Umbilical cord (tissue), 1 donor: ENCODE measurements at regions not wholly inside any gene's neighbourhood (a gene's known extent, or its start where the extent isn't known, plus 50 kb on each side); places are given as distances from the start of the nearest gene placed in this dataset.

Source experiments
- DNase-seq: peaks from one replicate; pipeline ENCODE4 v3.0.0-alpha.2; 2015; ENCODE audit warnings: low spot score

GRCh38 chr18:29588446-29589100, 1411.6 kb upstream of the CDH2 start:
- no peak for DNase-seq

DNA sequence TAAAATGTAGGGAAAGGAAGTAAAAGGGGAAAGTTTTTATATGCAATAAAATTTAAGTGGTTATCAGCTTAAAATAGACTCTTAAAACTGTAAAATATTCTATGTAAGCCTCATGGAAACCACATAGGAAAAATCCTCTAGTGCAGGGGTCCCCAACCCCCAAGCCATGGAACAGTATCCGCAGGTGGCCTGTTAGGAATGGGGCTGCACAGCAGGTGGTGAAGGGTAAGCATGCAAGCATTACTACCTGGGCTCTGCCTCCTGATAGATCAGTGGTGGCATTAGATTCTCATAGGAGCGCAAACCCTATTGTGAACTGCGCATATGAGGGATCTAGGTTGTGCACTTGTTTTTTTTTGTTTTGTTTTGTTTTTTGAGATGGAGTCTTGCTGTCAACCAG, 1409.3 kb upstream of the CDH2 start:
- DNase-seq: no peak

DNA sequence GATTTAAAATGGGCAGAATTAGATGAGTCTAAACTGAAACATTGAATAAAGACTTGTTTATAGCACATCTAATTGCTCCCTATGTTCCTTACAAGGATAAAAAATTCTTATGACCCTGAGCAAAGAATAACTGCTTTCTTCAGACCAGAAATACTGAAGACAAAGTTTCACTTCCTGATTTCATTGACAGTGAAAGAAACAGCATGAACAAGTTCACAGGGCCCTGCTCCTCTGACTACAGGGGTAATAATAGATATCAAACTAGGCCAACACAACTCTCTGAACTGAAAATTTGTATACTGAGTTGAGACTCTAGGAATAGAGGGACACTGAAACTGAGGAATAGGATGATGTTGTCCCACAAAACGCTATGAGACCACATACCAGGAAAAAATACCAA, 1383.3 kb upstream of the CDH2 start:
- no peak for DNase-seq

GRCh38 chr18:29556070-29556469, 1379.1 kb upstream of the CDH2 start:
- DNase-seq: no peak

GRCh38 chr18:29549759-29550158, 1372.8 kb upstream of the CDH2 start:
- DNase-seq: no peak

- DNase-seq: no peak
Measured at GRCh38 chr18:29547626-29548025, 1370.7 kb upstream of the CDH2 start.

- no peak for DNase-seq
Measured at GRCh38 chr18:29540548-29540947, 1363.6 kb upstream of the CDH2 start.

DNA sequence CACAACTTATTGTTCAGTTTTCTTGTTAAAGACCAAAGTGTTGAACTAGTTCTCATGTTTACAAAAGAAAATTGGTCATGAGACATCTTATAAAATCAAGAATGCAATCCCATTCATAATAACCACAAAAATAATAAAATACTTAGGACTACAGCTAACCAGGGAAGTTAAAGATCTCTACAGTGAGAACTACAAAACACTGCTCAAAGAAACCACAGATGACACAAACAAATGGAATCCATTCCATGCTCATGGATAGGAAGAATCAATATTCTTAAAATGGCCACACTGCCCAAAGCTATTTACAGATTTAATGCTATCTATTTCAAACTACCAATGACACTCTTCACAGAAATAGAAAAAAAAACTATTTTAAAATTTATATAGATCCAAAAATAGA, 1354.8 kb upstream of the CDH2 start:
- no peak for DNase-seq

DNA sequence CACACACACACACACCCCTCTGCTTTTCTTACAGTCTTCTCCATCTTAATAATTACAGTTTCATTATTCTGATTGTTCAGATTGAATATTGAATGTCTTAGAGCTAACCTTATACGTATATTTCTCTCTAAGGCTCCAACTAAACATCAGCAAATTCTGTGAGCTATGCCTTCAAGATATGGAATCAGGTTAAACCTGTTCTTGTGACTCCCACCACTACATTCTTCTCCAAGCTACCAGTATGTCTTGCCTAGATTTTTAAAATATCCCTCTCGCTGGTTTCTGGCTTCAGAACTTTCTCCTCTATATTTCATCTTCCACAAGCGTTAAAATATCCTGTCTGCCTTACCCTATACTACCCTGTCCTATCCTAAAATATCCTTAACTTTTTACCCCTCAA, 1346.4 kb upstream of the CDH2 start:
- peak; percentile 46 for DNase-seq

DNA sequence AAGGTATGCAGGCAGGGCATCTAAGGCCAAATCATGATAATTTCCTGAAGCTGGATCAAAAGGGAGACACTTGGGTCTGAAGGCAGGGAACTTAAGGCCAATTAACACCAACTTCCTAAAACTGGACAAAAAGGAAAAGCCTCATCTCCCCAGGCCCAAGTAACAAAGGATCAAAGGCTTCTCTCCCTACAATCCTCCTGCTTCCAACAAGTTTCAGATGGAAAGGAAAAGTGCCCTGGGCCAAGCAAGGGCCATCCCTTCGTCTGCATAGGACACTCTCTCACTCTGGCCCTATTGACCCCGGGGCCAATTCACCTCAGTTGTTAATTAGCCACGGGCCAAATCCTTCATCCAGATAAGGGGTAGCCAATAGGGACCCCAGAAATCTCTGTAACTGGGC, 1335.8 kb upstream of the CDH2 start:
- DNase-seq: no peak

DNA sequence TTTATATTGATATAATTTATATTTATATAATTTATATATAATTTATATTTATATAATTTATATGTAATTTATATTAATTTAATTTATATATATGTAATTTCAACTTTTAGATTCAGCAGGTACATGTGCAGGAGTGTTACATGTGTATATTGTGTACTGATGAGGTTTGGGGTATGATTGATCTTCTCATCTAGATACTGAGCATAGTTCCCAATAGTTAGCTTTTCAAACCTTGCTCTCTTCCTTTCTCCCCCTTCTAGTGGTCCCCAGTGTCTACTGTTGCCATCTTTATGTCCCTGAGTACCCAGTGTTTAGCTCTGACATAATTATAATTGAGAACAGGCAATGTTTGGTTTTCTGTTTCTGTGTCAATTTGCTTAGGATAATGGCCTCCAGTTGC, 1335.3 kb upstream of the CDH2 start:
- no peak for DNase-seq

DNA sequence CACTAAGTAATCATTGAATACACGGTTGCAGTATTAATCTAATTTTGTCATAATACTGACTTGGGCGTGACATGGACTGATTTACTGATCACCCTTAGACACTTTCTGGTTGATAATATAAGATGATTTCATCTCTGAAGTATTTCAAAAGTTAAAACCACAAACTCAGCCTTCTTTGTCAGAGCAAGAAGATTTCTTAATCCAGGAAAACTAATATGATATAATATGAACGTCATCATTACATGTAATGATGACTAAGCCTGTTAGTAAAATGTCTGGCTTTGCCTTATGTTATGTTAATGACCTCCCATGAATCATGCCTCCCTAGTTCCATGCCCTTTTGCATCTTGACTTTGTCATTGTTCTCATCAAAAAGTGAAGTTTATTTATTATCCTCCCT, 1325.0 kb upstream of the CDH2 start:
- no peak for DNase-seq

DNA sequence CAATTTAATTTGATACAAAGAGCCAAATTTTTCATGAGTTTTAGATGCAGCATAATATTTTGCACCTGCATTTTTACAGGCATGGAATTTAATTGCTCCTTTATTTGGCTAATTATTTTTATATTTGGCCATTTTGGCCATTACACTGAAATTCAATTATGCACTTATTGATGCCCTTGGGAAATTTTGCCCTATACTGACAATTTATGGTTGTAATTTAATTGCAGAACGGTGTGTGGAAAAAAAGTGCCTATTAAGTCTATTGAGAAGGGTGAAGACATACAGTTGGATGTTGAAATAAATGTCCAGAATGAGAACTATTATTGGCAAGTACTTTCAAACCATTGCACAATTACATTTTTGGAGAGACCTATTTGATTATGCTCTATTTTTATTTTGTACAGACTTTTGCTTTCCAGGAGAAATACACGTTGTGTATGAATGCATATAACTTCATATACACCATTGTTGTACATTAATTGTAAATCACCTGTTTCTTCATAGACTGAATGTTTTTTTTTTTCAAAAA, 1319.3 kb upstream of the CDH2 start:
- no peak for DNase-seq

DNA sequence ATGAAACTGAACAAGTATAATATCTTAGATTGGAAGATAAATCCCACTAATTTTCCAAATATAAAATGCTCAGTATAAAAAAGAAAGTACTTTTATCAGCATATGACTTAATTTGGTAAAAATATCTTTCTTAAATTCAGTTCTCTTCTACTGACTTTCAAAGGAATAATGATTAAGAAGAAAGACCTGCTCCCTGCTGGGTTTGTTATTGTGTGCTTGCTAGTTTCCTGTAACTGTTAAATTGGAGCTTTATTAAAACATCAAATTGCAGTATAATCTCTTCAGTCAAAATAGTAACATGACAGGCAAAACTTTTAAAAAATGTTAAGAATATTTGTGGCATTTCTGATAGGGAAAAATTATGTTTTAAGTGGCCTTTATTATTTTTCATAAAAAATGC, 1317.4 kb upstream of the CDH2 start:
- no peak for DNase-seq

DNA sequence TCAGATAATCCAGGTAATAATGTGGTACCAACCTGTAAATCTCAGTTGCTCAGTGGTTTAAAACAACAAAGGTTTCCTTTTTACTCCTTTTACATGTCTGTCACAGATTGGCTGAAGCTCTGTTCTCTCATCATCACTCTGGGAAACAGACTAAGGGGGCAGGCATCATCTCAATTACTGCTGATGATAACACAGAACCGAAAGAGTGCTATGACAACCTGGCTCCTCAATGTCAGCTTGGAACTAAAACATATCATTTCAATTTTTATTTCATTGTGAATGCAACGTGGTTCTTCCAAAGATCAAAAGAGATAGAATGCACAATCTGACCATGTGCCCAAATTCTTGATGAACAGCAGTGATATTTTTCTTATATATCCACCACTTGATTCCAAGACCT, 1315.0 kb upstream of the CDH2 start:
- no peak for DNase-seq

GRCh38 chr18:29488617-29489016, 1311.7 kb upstream of the CDH2 start:
- no peak for DNase-seq

DNA sequence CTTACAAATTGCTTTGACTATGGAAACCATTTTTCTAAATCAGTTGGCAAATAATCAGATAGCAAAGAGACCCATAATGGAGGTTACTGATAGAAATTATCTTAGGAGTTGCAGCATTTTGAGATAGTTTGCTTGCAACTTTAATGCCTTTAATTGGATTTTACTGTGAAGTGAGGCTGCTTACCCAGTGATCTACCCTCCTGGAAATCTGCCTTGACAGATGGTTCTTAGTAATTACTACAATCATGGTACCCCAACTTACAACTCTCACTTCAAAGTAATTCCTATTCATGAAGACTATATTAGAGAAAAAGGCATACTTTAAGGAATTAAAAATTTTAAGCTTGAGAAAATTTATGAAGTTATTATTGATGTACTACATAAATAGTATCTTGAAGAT, 1288.6 kb upstream of the CDH2 start:
- no peak for DNase-seq

DNA sequence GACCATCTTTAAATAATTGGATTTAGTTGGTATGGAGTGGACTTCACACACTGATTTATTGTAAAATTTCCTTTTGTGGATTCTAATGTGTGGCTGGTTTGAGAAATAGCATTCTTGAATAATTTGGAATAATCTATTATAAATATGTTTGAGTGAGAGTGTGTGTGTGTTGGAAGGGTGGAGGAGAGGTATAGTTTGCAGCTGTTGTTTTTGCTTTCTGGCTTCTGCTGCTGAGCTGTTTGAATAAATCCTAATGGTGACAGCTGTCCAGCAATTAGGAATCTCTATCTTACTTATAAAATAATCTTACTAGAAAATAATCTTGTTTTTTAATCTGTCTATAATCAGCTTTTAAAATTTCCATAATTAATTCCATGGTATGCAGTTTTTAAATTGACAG, 1283.0 kb upstream of the CDH2 start:
- no peak for DNase-seq

DNA sequence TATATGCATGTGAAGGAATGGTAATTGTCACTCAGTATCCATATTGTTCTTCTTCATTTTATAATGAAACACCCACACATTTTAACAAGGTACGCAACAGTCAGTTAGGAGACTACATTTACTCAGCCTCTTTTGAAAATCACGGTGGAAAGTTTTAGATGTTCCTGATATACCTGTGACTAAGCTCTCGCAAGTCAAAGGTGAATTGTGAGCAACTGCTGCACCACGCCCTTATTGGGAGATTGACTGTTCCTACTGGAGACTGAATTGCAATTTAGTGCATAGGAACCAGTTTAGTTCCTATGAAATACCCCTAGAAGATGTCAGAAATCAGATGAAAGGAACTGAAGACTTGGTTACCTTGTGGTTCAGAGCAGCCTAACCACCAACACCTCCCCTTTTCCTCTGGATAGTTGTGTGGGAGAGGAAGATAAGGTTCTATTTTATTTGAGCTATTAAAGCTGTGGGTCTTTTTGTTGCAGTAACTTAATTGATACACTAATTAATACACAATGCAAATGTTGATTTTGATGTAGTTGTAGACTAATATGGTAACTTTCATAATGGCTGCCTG, 1280.5 kb upstream of the CDH2 start:
- DNase-seq: no peak

DNA sequence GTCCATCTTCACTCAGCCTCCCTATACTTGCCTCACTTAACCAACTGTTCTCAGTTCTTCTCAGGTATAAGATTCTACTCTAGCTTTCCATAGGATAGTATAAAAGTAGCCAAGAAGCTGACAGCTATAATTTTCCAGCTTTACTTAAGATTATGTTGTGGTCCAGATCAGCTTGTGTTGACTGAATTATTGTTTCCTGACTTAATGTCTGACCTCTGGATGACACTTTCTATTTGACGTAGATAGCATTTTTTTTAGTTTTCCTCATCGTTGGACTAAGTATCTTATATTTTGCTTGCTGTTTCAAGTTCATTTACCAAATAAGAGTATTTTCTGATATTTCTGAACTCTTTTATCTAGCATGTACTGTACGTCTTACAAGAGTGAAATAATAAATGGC, 1272.5 kb upstream of the CDH2 start:
- peak; percentile 71 for DNase-seq

GRCh38 chr18:29439398-29439797, 1262.5 kb upstream of the CDH2 start:
- DNase-seq: no peak

DNA sequence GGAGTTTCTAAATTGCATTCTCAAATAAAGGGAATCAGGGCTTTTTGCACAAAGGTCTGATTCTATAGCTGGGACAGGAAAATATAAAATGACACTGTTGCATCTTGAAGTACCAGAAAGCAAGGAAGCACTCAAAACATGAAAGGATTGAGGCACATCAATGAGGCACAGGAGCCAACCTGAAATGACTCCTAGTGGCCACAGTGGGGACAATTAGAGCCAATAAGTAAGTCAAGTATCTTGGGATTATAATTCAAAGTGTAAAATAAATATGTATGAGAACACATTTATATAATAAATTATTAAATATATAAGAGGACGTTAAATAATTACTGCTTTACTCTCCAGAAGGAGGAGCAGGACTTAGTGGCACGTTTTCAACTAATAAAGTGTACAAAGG, 1259.5 kb upstream of the CDH2 start:
- no peak for DNase-seq

- no peak for DNase-seq
Measured at GRCh38 chr18:29434650-29435049, 1257.7 kb upstream of the CDH2 start.

- no peak for DNase-seq
Measured at GRCh38 chr18:29430416-29430815, 1253.5 kb upstream of the CDH2 start.
